ENCODE measurements at regions not wholly inside any gene's neighbourhood (a gene's known extent, or its start where the extent isn't known, plus 50 kb on each side); places are given as distances from the start of the nearest gene placed in this dataset.

DNA sequence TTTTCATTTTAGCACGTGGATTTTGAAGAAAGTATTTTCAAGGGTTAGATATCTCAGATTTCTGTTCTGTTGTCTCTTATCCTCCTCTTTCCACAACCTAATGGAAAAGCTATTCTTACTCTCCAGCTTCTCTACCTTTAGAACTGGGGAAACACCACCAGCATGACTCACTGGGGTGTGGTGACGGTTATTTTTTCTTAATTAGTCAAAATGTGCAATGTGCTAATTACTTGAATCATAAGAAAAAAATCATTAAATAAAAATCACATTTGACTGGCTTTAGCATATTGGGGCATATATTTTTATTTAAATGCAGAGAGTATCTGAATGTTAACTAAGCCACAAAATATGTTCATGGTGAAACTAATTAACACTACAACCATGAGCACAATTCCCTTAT is 570.7 kb upstream of the AGTR1 start:
- no peaks in the 10 kb centered on the region for H4K20me1 ChIP-seq (ENCODE audit: control insufficient read depth, insufficient read depth, low read depth, low read length)
- TF ChIP-seq, protein P1, sequence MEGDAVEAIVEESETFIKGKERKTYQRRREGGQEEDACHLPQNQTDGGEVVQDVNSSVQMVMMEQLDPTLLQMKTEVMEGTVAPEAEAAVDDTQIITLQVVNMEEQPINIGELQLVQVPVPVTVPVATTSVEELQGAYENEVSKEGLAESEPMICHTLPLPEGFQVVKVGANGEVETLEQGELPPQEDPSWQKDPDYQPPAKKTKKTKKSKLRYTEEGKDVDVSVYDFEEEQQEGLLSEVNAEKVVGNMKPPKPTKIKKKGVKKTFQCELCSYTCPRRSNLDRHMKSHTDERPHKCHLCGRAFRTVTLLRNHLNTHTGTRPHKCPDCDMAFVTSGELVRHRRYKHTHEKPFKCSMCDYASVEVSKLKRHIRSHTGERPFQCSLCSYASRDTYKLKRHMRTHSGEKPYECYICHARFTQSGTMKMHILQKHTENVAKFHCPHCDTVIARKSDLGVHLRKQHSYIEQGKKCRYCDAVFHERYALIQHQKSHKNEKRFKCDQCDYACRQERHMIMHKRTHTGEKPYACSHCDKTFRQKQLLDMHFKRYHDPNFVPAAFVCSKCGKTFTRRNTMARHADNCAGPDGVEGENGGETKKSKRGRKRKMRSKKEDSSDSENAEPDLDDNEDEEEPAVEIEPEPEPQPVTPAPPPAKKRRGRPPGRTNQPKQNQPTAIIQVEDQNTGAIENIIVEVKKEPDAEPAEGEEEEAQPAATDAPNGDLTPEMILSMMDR (IDR thresholded peaks at IDR 0.05; ENCODE audit: low read depth, low read length, poor library complexity, severe bottlenecking): no peak
- TF ChIP-seq EZH2phosphoT487 (IDR thresholded peaks at IDR 0.05; ENCODE audit: borderline replicate concordance, low read length): no peak
- no peak overlapping the region for H3K4me2 ChIP-seq (ENCODE audit: low read length)
- H3K9me3 ChIP-seq (ENCODE audit: control insufficient read depth, insufficient read depth, low read length): no peaks in the 10 kb centered on the region
- H3K27ac ChIP-seq (ENCODE audit: low read depth, low read length): no peak overlapping the region
- no peaks in the 10 kb centered on the region for H3K4me1 ChIP-seq (ENCODE audit: control insufficient read depth, low read length)
- no peaks in the 10 kb centered on the region for H3K36me3 ChIP-seq (ENCODE audit: control insufficient read depth, low read length)
- H3K4me3 ChIP-seq (ENCODE audit: low read length): no peak overlapping the region
- H3K9me2 ChIP-seq (replicated peaks; ENCODE audit: control insufficient read depth, low read length): no peaks in the 10 kb centered on the region
- H3K79me2 ChIP-seq (ENCODE audit: control insufficient read depth, low read length): no peaks in the 10 kb centered on the region
- no peaks in the 10 kb centered on the region for H3F3A ChIP-seq (ENCODE audit: control insufficient read depth, insufficient read depth)
- no peaks in the 10 kb centered on the region for H3K27me3 ChIP-seq (ENCODE audit: control insufficient read depth, low read length)

DNA sequence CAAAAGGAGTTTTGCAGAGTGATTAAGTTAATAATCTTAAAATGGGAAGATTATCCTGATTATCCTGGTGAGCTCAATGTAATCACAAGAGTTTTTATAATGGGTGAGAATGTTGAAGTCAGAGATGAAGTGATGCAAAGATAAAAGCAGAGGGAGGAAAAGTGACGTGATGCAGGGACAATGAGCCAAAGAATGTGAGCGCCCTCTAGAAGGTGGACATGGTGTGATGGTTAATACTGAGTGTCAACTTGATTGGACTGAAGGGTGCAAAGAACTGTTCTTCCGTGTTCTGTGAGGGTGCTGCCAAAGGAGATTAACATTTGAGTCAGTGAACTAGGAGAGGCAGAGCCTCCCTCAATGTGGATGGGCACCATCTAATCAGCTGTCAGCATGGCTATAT is 569.6 kb upstream of the AGTR1 start:
- no peaks in the 10 kb centered on the region for H3K27me3 ChIP-seq (ENCODE audit: control insufficient read depth, low read length)
- no peaks in the 10 kb centered on the region for H3K4me1 ChIP-seq (ENCODE audit: control insufficient read depth, low read length)
- H4K20me1 ChIP-seq (ENCODE audit: control insufficient read depth, insufficient read depth, low read depth, low read length): no peaks in the 10 kb centered on the region
- H3K27ac ChIP-seq (ENCODE audit: low read depth, low read length): no peak overlapping the region
- H3K9me2 ChIP-seq (replicated peaks; ENCODE audit: control insufficient read depth, low read length): no peaks in the 10 kb centered on the region
- H3F3A ChIP-seq (ENCODE audit: control insufficient read depth, insufficient read depth): no peaks in the 10 kb centered on the region
- H3K36me3 ChIP-seq (ENCODE audit: control insufficient read depth, low read length): no peaks in the 10 kb centered on the region
- H3K9me3 ChIP-seq (ENCODE audit: control insufficient read depth, insufficient read depth, low read length): no peaks in the 10 kb centered on the region
- TF ChIP-seq EZH2phosphoT487 (IDR thresholded peaks at IDR 0.05; ENCODE audit: borderline replicate concordance, low read length): no peak
- TF ChIP-seq, protein P1 (IDR thresholded peaks at IDR 0.05; ENCODE audit: low read depth, low read length, poor library complexity, severe bottlenecking): no peak
- H3K4me2 ChIP-seq (ENCODE audit: low read length): no peak overlapping the region
- H3K79me2 ChIP-seq (ENCODE audit: control insufficient read depth, low read length): no peaks in the 10 kb centered on the region
- H3K4me3 ChIP-seq (ENCODE audit: low read length): no peak overlapping the region

DNA sequence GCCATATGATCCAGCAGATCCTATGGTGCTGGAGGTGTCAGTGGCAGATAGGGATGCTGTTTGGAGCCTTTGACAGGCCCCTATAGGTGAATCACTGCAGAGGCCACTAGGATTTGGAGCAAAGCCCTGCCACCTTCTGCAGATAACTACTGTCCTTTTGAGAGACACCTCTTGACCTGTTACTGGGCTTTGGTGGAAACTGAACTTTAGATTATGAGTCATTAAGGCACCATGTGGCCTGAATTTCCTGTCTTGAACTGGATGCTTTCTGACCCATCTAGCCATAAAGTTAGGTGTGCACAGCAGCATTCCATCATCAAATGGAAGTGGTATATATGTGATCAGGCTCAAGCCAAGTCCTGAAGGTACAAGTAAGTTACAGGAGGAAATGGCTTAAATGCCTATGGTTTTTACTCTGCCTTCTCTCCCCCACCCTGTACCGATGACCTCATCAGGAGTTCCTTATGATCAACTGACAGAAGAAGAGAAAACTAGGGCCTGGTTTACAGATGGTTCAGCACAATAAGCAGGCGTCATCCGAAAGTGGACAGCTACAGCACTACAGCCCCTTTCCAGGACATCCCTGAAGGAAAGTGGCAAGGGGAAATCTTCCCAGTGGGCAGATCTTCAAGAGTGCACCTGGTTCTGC is 565.6 kb upstream of the AGTR1 start:
- H3K36me3 ChIP-seq (ENCODE audit: control insufficient read depth, low read length): no peaks in the 10 kb centered on the region
- H4K20me1 ChIP-seq (ENCODE audit: control insufficient read depth, insufficient read depth, low read depth, low read length): no peaks in the 10 kb centered on the region
- no peaks in the 10 kb centered on the region for H3K79me2 ChIP-seq (ENCODE audit: control insufficient read depth, low read length)
- no peak overlapping the region for H3K27ac ChIP-seq (ENCODE audit: low read depth, low read length)
- no peaks in the 10 kb centered on the region for H3F3A ChIP-seq (ENCODE audit: control insufficient read depth, insufficient read depth)
- no peaks in the 10 kb centered on the region for H3K4me1 ChIP-seq (ENCODE audit: control insufficient read depth, low read length)
- TF ChIP-seq, protein P1 (IDR thresholded peaks at IDR 0.05; ENCODE audit: low read depth, low read length, poor library complexity, severe bottlenecking): no peak
- no peak for TF ChIP-seq EZH2phosphoT487 (IDR thresholded peaks at IDR 0.05; ENCODE audit: borderline replicate concordance, low read length)
- H3K9me2 ChIP-seq (replicated peaks; ENCODE audit: control insufficient read depth, low read length): no peaks in the 10 kb centered on the region
- no peak overlapping the region for H3K4me2 ChIP-seq (ENCODE audit: low read length)
- H3K9me3 ChIP-seq (ENCODE audit: control insufficient read depth, insufficient read depth, low read length): no peaks in the 10 kb centered on the region
- no peaks in the 10 kb centered on the region for H3K27me3 ChIP-seq (ENCODE audit: control insufficient read depth, low read length)
- no peak overlapping the region for H3K4me3 ChIP-seq (ENCODE audit: low read length)
